ENCODE measurements at regions not wholly inside any gene's neighbourhood (a gene's known extent, or its start where the extent isn't known, plus 50 kb on each side); places are given as distances from the start of the nearest gene placed in this dataset.

GRCh38 chr1:219778793-219779369, 149.5 kb downstream of the SLC30A10 start:
- no peak for TF ChIP-seq CTCF (IDR thresholded peaks at IDR 0.05; ENCODE audit: low read depth, low read length, missing input control)
- no peak for TF ChIP-seq RAD21 (IDR thresholded peaks at IDR 0.05)
- no peak for TF ChIP-seq REST (IDR thresholded peaks at IDR 0.05)
- TF ChIP-seq JUND (IDR thresholded peaks at IDR 0.05) = no peak
- no peak for TF ChIP-seq RXRA (IDR thresholded peaks at IDR 0.05)
